SJCRH30 (cell line): ENCODE measurements at regions not wholly inside any gene's neighbourhood (a gene's known extent, or its start where the extent isn't known, plus 50 kb on each side); places are given as distances from the start of the nearest gene placed in this dataset.
"Not testable (repeated sequence)": the region's sequence is repeated elsewhere in the genome, so short reads cannot be mapped to it uniquely, and the experiment has no call there.

Experiments
- DNase-seq, 2 experiments: peaks; one replicate each; pipeline ENCODE4 v3.0.0-alpha.2; 2015 to 2020
- H3K27ac ChIP-seq: fragments of 250-450 bp; sonication (Bioruptor Pico); 2 replicates; pipeline ENCODE4 v1.5.1; 2020; ENCODE audit warnings: mild to moderate bottlenecking, moderate library complexity
- H3K27me3 ChIP-seq: fragments of 250-450 bp; sonication (Bioruptor Pico); 2 replicates; pipeline ENCODE4 v1.5.1; 2020; ENCODE audit warnings: mild to moderate bottlenecking, moderate library complexity
- H3K36me3 ChIP-seq: fragments of 250-450 bp; sonication (Bioruptor Pico); 2 replicates; pipeline ENCODE4 v1.5.1; 2020; ENCODE audit warnings: mild to moderate bottlenecking, moderate library complexity
- H3K4me1 ChIP-seq: fragments of 250-450 bp; sonication (Bioruptor Pico); 2 replicates; pipeline ENCODE4 v1.5.1; 2020; ENCODE audit warnings: mild to moderate bottlenecking, moderate library complexity
- H3K4me3 ChIP-seq: fragments of 250-450 bp; sonication (Bioruptor Pico); 2 replicates; pipeline ENCODE4 v1.5.1; 2020; ENCODE audit warnings: mild to moderate bottlenecking, moderate library complexity
- H3K9me3 ChIP-seq: fragments of 250-450 bp; sonication (Bioruptor Pico); replicated peaks from 2 replicates; pipeline ENCODE4 v1.5.1; 2020; ENCODE audit warnings: mild to moderate bottlenecking, moderate library complexity

GRCh38 chr3:30449290-30449632 lies 157.1 kb upstream of the TGFBR2 start:
- H3K27ac ChIP-seq: peak overlapping the region; percentile 84

GRCh38 chr3:30452446-30452845 lies 154.0 kb upstream of the TGFBR2 start:
- no peaks in the 10 kb centered on the region for H3K27me3 ChIP-seq
- 0 out of 2 replicates have a peak, but pooled peaks cover 4% of the 10 kb centered on the region for H3K9me3 ChIP-seq
- no peaks in the 10 kb centered on the region for H3K36me3 ChIP-seq
- H3K4me1 ChIP-seq: peaks cover 22% of the 10 kb centered on the region
- no peak overlapping the region for H3K27ac ChIP-seq
- no peak overlapping the region for H3K4me3 ChIP-seq
- no peak for DNase-seq

More at GRCh38 chr3:30449290-30449632, 157.1 kb upstream of the TGFBR2 start:
- H3K4me3 ChIP-seq: no peak overlapping the region
- no peaks in the 10 kb centered on the region for H3K27me3 ChIP-seq
- no peak for DNase-seq
- peaks cover 22% of the 10 kb centered on the region for H3K4me1 ChIP-seq
- no peaks in the 10 kb centered on the region for H3K36me3 ChIP-seq
- 0 out of 2 replicates have a peak, but pooled peaks cover 4% of the 10 kb centered on the region for H3K9me3 ChIP-seq

- Histone ChIP-seq H3K27me3 (no peaks in the 10 kb centered on the region), H3K27ac (no peak overlapping the region)
Observed at GRCh38 chr3:30453360-30454039, 152.9 kb upstream of the TGFBR2 start.

GRCh38 chr3:30454636-30455035 lies 151.8 kb upstream of the TGFBR2 start:
- no peaks in the 10 kb centered on the region for H3K27me3 ChIP-seq
- DNase-seq: no peak
- no peaks in the 10 kb centered on the region for H3K36me3 ChIP-seq
- 0 out of 2 replicates have a peak, but pooled peaks cover 4% of the 10 kb centered on the region for H3K9me3 ChIP-seq
- H3K4me1 ChIP-seq: peaks cover 4% of the 10 kb centered on the region; the same call in 1 of the 2 replicates
- H3K27ac ChIP-seq: no peak overlapping the region
- no peak overlapping the region for H3K4me3 ChIP-seq

More at GRCh38 chr3:30453360-30454039, 152.9 kb upstream of the TGFBR2 start:
- Histone ChIP-seq H3K36me3 (no peaks in the 10 kb centered on the region), H3K4me1 (peaks cover 14% of the 10 kb centered on the region), H3K9me3 (0 out of 2 replicates have a peak, but pooled peaks cover 4% of the 10 kb centered on the region), H3K4me3 (no peak overlapping the region)
- DNase-seq: no peak

- H3K4me3 ChIP-seq, H3K27me3 ChIP-seq, DNase-seq, H3K36me3 ChIP-seq, H3K4me1 ChIP-seq, H3K9me3 ChIP-seq, H3K27ac ChIP-seq: not testable (repeated sequence)
Observed at GRCh38 chr3:30455112-30455511, 151.3 kb upstream of the TGFBR2 start.

GRCh38 chr3:30455840-30456239 lies 150.6 kb upstream of the TGFBR2 start:
- H3K9me3 ChIP-seq: 0 out of 2 replicates have a peak, but pooled peaks cover 4% of the 10 kb centered on the region
- no peaks in the 10 kb centered on the region for H3K36me3 ChIP-seq
- no peak for DNase-seq
- H3K4me3 ChIP-seq: no peak overlapping the region
- no peaks in the 10 kb centered on the region for H3K27me3 ChIP-seq
- no peak overlapping the region for H3K27ac ChIP-seq
- no peaks in the 10 kb centered on the region for H3K4me1 ChIP-seq

GRCh38 chr3:30456264-30456663 lies 150.1 kb upstream of the TGFBR2 start:
- no peaks in the 10 kb centered on the region for H3K4me1 ChIP-seq
- H3K9me3 ChIP-seq: 0 out of 2 replicates have a peak, but pooled peaks cover 4% of the 10 kb centered on the region

GRCh38 chr3:30457081-30457480 lies 149.3 kb upstream of the TGFBR2 start:
- Histone ChIP-seq H3K4me3 (no peak overlapping the region), H3K4me1 (no peaks in the 10 kb centered on the region), H3K27me3 (no peaks in the 10 kb centered on the region), H3K27ac (no peak overlapping the region), H3K36me3 (no peaks in the 10 kb centered on the region), H3K9me3 (0 out of 2 replicates have a peak, but pooled peaks cover 4% of the 10 kb centered on the region)
- no peak for DNase-seq

More at GRCh38 chr3:30456264-30456663, 150.1 kb upstream of the TGFBR2 start:
- Histone ChIP-seq H3K36me3 (no peaks in the 10 kb centered on the region), H3K4me3 (no peak overlapping the region), H3K27ac (no peak overlapping the region), H3K27me3 (no peaks in the 10 kb centered on the region)
- DNase-seq: no peak

GRCh38 chr3:30457726-30458125 lies 148.7 kb upstream of the TGFBR2 start:
- no peak overlapping the region for H3K27ac ChIP-seq
- no peaks in the 10 kb centered on the region for H3K4me1 ChIP-seq
- no peaks in the 10 kb centered on the region for H3K27me3 ChIP-seq
- no peaks in the 10 kb centered on the region for H3K36me3 ChIP-seq
- H3K4me3 ChIP-seq: no peak overlapping the region
- 0 out of 2 replicates have a peak, but pooled peaks cover under 1% of the 10 kb centered on the region for H3K9me3 ChIP-seq
- no peak for DNase-seq

GRCh38 chr3:30458376-30459171 lies 147.8 kb upstream of the TGFBR2 start:
- Histone ChIP-seq H3K36me3 (no peaks in the 10 kb centered on the region), H3K9me3 (no peaks in the 10 kb centered on the region), H3K4me3 (no peak overlapping the region), H3K27me3 (no peaks in the 10 kb centered on the region), H3K4me1 (no peaks in the 10 kb centered on the region), H3K27ac (no peak overlapping the region)
- DNase-seq: no peak

GRCh38 chr3:30461311-30461710 lies 145.1 kb upstream of the TGFBR2 start:
- Histone ChIP-seq H3K4me3 (no peak overlapping the region), H3K4me1 (no peaks in the 10 kb centered on the region), H3K9me3 (no peaks in the 10 kb centered on the region), H3K27me3 (no peaks in the 10 kb centered on the region), H3K27ac (no peak overlapping the region), H3K36me3 (no peaks in the 10 kb centered on the region)
- DNase-seq: no peak

- H3K27ac ChIP-seq: no peak overlapping the region
Observed at GRCh38 chr3:30462721-30463470, 143.5 kb upstream of the TGFBR2 start.

GRCh38 chr3:30464381-30464780 lies 142.0 kb upstream of the TGFBR2 start:
- no peaks in the 10 kb centered on the region for H3K36me3 ChIP-seq
- H3K4me1 ChIP-seq: no peaks in the 10 kb centered on the region
- no peaks in the 10 kb centered on the region for H3K27me3 ChIP-seq
- no peaks in the 10 kb centered on the region for H3K9me3 ChIP-seq
- no peak overlapping the region for H3K27ac ChIP-seq
- DNase-seq: no peak
- H3K4me3 ChIP-seq: no peak overlapping the region

More at GRCh38 chr3:30462721-30463470, 143.5 kb upstream of the TGFBR2 start:
- H3K36me3 ChIP-seq: no peaks in the 10 kb centered on the region
- H3K9me3 ChIP-seq: no peaks in the 10 kb centered on the region
- no peaks in the 10 kb centered on the region for H3K4me1 ChIP-seq
- H3K27me3 ChIP-seq: no peaks in the 10 kb centered on the region
- no peak overlapping the region for H3K4me3 ChIP-seq
- DNase-seq: no peak

- H3K9me3 ChIP-seq: no peaks in the 10 kb centered on the region
- no peak for DNase-seq
- H3K27ac ChIP-seq: no peak overlapping the region
Observed at GRCh38 chr3:30465454-30465853, 140.9 kb upstream of the TGFBR2 start.

More at GRCh38 chr3:30465454-30465853, 140.9 kb upstream of the TGFBR2 start:
- H3K4me3 ChIP-seq: no peak overlapping the region
- H3K27me3 ChIP-seq: no peaks in the 10 kb centered on the region
- H3K36me3 ChIP-seq: no peaks in the 10 kb centered on the region
- no peaks in the 10 kb centered on the region for H3K4me1 ChIP-seq
